GM12865 (cell line): ENCODE measurements at regions not wholly inside any gene's neighbourhood (a gene's known extent, or its start where the extent isn't known, plus 50 kb on each side); places are given as distances from the start of the nearest gene placed in this dataset.

Source experiments
- DNase-seq: peaks from one replicate; pipeline ENCODE4 v3.0.0; 2010; ENCODE audit warnings: low read depth
- H3K4me3 ChIP-seq: 2 replicates; pipeline ENCODE4 v1.5.1; 2011; ENCODE audit warnings: mild to moderate bottlenecking, low read depth, low read length, control low read depth
- TF ChIP-seq, protein P1 (sequence below): IDR thresholded peaks from 2 replicates; pipeline ENCODE4 v1.5.1; 2011; ENCODE audit warnings: low read length, control low read depth, low read depth, inconsistent platforms; ENCODE audit not compliant: insufficient read depth; ENCODE audit errors: missing control alignments

DNA sequence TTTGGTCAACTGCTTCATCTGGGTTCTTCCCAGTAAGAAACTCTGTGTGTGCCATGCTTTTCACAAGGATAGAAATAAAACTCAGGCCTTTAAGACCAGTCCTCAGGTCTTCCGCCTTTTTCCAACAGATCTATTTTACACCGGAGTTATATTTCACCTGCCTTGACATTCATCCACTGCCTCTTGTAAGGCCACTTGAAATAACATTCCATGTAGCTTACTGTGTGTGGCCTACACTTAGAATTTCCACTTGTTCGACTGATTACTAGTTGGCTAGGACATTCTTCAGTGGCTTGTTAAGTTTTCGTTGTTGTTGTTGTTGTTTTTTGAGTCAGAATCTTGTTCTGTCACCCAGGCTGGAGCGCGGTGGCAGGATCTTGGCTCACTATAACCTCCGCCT is 92.8 kb upstream of the UNC5C start:
- H3K4me3 ChIP-seq, result no peak overlapping the region
- TF ChIP-seq, protein P1, sequence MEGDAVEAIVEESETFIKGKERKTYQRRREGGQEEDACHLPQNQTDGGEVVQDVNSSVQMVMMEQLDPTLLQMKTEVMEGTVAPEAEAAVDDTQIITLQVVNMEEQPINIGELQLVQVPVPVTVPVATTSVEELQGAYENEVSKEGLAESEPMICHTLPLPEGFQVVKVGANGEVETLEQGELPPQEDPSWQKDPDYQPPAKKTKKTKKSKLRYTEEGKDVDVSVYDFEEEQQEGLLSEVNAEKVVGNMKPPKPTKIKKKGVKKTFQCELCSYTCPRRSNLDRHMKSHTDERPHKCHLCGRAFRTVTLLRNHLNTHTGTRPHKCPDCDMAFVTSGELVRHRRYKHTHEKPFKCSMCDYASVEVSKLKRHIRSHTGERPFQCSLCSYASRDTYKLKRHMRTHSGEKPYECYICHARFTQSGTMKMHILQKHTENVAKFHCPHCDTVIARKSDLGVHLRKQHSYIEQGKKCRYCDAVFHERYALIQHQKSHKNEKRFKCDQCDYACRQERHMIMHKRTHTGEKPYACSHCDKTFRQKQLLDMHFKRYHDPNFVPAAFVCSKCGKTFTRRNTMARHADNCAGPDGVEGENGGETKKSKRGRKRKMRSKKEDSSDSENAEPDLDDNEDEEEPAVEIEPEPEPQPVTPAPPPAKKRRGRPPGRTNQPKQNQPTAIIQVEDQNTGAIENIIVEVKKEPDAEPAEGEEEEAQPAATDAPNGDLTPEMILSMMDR, result no peak
- DNase-seq, result no peak

DNA sequence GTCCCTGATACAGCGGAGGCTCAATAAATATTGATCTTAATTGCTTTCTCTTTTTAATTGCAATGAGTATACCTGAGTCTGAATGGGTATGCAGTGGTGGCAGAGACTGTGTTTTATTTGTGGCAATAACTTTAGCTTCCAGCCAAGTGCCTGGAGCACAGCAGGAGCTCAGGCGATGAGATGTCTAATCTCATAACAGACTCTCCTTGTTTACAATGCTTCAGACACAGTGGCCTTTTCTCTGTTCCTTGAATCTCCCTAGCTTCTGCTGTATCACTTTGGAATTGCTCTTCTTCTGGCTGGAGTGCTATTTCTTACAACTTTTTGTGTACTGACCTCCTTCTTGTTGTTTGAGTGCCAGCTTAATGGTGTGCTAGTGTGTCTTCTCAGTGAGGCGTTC is 91.5 kb upstream of the UNC5C start:
- TF ChIP-seq, protein P1, result no peak
- no peak for DNase-seq

DNA sequence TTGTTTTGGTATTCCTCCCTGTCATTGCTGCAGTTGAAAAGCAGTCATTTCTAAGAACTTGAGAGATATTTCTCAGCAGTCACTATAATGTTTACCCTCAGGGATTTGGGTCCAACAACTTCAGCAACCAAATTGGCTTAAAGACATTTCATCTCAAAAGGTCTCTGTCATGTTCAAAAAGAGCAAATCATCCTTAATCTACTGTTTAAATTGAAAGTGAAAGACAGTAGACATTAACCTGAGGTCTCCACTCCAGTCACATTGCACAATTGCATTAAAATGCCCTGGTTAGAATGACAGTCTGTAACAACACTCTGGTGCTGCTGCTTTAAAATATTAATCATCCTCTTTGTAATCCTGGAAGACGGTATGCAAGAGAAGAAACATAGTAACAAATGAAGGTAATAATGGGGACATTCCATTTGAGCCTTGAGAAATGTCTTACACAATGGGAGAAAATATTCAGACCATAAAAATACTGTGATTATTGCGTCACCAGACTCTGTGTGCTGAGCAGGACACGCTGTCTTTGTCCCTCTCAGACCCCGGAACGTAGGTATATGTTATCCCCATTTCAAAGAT is 90.2 kb upstream of the UNC5C start:
- TF ChIP-seq, protein P1, result no peak
- no peak for DNase-seq
- no peak overlapping the region for H3K4me3 ChIP-seq

More for the DNA sequence above, 91.5 kb upstream of the UNC5C start:
- H3K4me3 ChIP-seq, result no peak overlapping the region

GRCh38 chr4:95637043-95637600 is 88.3 kb upstream of the UNC5C start:
- no peak overlapping the region for H3K4me3 ChIP-seq
- TF ChIP-seq, protein P1, result no peak
- DNase-seq, result no peak

- DNase-seq, result no peak
- no peak overlapping the region for H3K4me3 ChIP-seq
- TF ChIP-seq, protein P1, result no peak
Measured at GRCh38 chr4:95636061-95636460, 87.3 kb upstream of the UNC5C start.

- TF ChIP-seq, protein P1, result no peak
- H3K4me3 ChIP-seq, result no peak overlapping the region
- no peak for DNase-seq
Measured at GRCh38 chr4:95627709-95628108, 78.9 kb upstream of the UNC5C start.
